OCI-M2 (cell line): ENCODE measurements at regions not wholly inside any gene's neighbourhood (a gene's known extent, or its start where the extent isn't known, plus 50 kb on each side); places are given as distances from the start of the nearest gene placed in this dataset.

Experiments used
- DNase-seq: peaks from one replicate; lab custom pipeline; 2025; ENCODE audit not compliant: unreplicated experiment; lab: John Stamatoyannopoulos, UW

GRCh38 chr1:194150242-194150641 is 963.8 kb upstream of the B3GALT2 start:
- no peak for DNase-seq

GRCh38 chr1:194133152-194133551 is 946.7 kb upstream of the B3GALT2 start:
- no peak for DNase-seq

- no peak for DNase-seq
These were observed 931.7 kb upstream of the B3GALT2 start for GRCh38 chr1:194118086-194118485.

GRCh38 chr1:194117582-194117981 is 931.2 kb upstream of the B3GALT2 start:
- DNase-seq, result no peak

GRCh38 chr1:194114288-194114687 is 927.9 kb upstream of the B3GALT2 start:
- DNase-seq, result no peak

GRCh38 chr1:194105381-194105780 is 919.0 kb upstream of the B3GALT2 start:
- DNase-seq, result no peak

- no peak for DNase-seq
These were observed 917.9 kb upstream of the B3GALT2 start for GRCh38 chr1:194104247-194104844.

- DNase-seq, result no peak
These were observed 917.3 kb upstream of the B3GALT2 start for GRCh38 chr1:194103516-194104246.

- DNase-seq, result no peak
These were observed 916.7 kb upstream of the B3GALT2 start for GRCh38 chr1:194103101-194103500.

GRCh38 chr1:194102607-194103006 is 916.2 kb upstream of the B3GALT2 start:
- DNase-seq, result no peak

- DNase-seq, result no peak
These were observed 898.3 kb upstream of the B3GALT2 start for GRCh38 chr1:194084755-194085154.

GRCh38 chr1:194081444-194081843 is 895.0 kb upstream of the B3GALT2 start:
- no peak for DNase-seq

- no peak for DNase-seq
These were observed 894.4 kb upstream of the B3GALT2 start for GRCh38 chr1:194080826-194081225.

GRCh38 chr1:194078765-194079164 is 892.4 kb upstream of the B3GALT2 start:
- DNase-seq, result no peak

GRCh38 chr1:194076646-194077045 is 890.2 kb upstream of the B3GALT2 start:
- no peak for DNase-seq

GRCh38 chr1:194073833-194074232 is 887.4 kb upstream of the B3GALT2 start:
- DNase-seq, result no peak

GRCh38 chr1:194071205-194071604 is 884.8 kb upstream of the B3GALT2 start:
- DNase-seq, result no peak

GRCh38 chr1:194069831-194070218 is 883.4 kb upstream of the B3GALT2 start:
- no peak for DNase-seq

GRCh38 chr1:194069168-194069830 is 882.9 kb upstream of the B3GALT2 start:
- no peak for DNase-seq

GRCh38 chr1:194068446-194069167 is 882.2 kb upstream of the B3GALT2 start:
- no peak for DNase-seq

GRCh38 chr1:194067772-194068171 is 881.4 kb upstream of the B3GALT2 start:
- DNase-seq, result no peak

- DNase-seq, result no peak
These were observed 876.5 kb upstream of the B3GALT2 start for GRCh38 chr1:194062962-194063361.
